DOHH2 (cell line): ENCODE measurements at regions not wholly inside any gene's neighbourhood (a gene's known extent, or its start where the extent isn't known, plus 50 kb on each side); places are given as distances from the start of the nearest gene placed in this dataset.

ENCODE experiments used
- EZH2phosphoT487 ChIP-seq: fragments of 200-600 bp; sonication (generic); IDR thresholded peaks from 2 replicates; pipeline ENCODE4 v1.6.1; 2017; ENCODE audit warnings: borderline replicate concordance, mild to moderate bottlenecking, antibody characterized with exemption, low read length, moderate library complexity, mixed read lengths
- TF ChIP-seq, protein P1 (sequence below): fragments of 200-600 bp; sonication (generic); IDR thresholded peaks from one replicate; pipeline ENCODE4 v1.5.1; 2014; ENCODE audit warnings: antibody characterized with exemption, mild to moderate bottlenecking, low read depth, low read length; ENCODE audit not compliant: poor library complexity, severe bottlenecking

- TF ChIP-seq, protein P1, sequence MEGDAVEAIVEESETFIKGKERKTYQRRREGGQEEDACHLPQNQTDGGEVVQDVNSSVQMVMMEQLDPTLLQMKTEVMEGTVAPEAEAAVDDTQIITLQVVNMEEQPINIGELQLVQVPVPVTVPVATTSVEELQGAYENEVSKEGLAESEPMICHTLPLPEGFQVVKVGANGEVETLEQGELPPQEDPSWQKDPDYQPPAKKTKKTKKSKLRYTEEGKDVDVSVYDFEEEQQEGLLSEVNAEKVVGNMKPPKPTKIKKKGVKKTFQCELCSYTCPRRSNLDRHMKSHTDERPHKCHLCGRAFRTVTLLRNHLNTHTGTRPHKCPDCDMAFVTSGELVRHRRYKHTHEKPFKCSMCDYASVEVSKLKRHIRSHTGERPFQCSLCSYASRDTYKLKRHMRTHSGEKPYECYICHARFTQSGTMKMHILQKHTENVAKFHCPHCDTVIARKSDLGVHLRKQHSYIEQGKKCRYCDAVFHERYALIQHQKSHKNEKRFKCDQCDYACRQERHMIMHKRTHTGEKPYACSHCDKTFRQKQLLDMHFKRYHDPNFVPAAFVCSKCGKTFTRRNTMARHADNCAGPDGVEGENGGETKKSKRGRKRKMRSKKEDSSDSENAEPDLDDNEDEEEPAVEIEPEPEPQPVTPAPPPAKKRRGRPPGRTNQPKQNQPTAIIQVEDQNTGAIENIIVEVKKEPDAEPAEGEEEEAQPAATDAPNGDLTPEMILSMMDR, result no peak
- no peak for TF ChIP-seq EZH2phosphoT487
Observed at GRCh38 chr1:84069236-84069845, 70.4 kb upstream of the TTLL7 start.
